ENCODE measurements at regions not wholly inside any gene's neighbourhood (a gene's known extent, or its start where the extent isn't known, plus 50 kb on each side); places are given as distances from the start of the nearest gene placed in this dataset.
"Not testable (repeated sequence)": the region's sequence is repeated elsewhere in the genome, so short reads cannot be mapped to it uniquely, and the experiment has no call there.

DNA sequence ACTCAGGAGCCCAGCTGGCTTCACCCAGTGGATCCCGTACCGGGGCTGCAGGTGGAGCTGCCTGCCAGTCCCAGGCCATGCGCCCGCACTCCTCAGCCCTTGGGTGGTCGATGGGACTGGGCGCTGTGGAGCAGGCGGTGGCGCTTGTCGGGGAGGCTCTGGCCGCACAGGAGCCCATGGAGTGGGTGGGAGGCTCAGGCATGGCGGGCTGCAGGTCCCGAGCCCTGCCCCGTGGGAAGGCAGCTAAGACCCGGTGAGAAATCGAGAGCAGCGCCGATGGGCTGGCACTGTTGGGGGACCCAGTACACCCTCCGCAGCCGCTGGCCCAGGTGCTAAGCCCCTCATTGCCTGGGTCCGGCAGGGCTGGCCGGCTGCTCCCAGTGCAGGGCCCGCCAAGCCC lies 1205.6 kb downstream of the DIAPH3 start:
- intact Hi-C loops (cut with micrococcal nuclease; ENCODE audit: unreplicated experiment); H3K4me2 ChIP-seq (ENCODE audit: low read depth, low read length); H3K27ac ChIP-seq (ENCODE audit: extremely low read length, insufficient read depth, low read length); H3K79me2 ChIP-seq (ENCODE audit: insufficient read depth, low read length); H3K9ac ChIP-seq (ENCODE audit: insufficient read depth, low read depth, low read length); H3K27me3 ChIP-seq (ENCODE audit: control insufficient read depth in 1 of 2, insufficient read depth in 2 of 2, low read length in 2 of 2); H3K36me3 ChIP-seq (replicated peaks in 1 of 2; ENCODE audit: control insufficient read depth in 1 of 2, insufficient read depth in 2 of 2, low read length in 2 of 2); H2AFZ ChIP-seq (ENCODE audit: low read length); POLR2A ChIA-PET; H3K4me3 ChIP-seq (replicated peaks in 1 of 3; ENCODE audit: insufficient read depth in 1 of 3, low read depth in 2 of 3, low read length in 3 of 3); BruUV-seq (replicated peaks); H3K9me3 ChIP-seq (ENCODE audit: low read length); H4K20me1 ChIP-seq (ENCODE audit: insufficient read depth, low read length); H3K4me1 ChIP-seq (ENCODE audit: insufficient read depth, low read length); DNase-seq (ENCODE audit: low spot score); ATAC-seq; CTCF ChIA-PET (ENCODE audit: low intra/inter-chr PET ratio, low total read pairs); FAIRE-seq: not testable (repeated sequence)
- in situ Hi-C loops (cut with HindIII; ENCODE audit: extremely low pct_ligation_motif_present, low pct_unique_long_range_greater_than_20kb), result loop anchor here (10.0 kb wide), 1 partner anchor 1323 kb away; the partner anchor contains the start of gene PCDH17
- WGBS (ENCODE audit: low lambda C conversion rate), result 86% methylated on average over 9 of the region's 22 CpGs

DNA sequence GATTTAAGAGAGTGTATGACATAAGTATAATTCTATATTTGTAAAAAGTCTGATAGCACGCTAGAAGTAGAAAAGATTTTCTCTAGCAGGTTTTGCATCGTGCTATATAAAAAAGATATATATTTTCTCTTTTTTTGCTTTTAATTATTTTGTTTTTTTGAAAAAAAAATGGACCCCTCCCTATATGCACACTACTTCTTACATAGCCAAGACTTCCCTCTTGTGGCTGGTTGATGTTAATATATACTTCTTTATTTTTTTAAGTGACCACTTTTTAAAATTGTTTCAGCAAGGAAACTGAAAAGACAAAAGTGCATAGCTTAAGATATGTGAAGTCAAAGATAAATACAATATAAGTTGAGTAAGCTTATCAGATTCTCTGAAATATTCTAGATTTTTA lies 1202.8 kb downstream of the DIAPH3 start:
- Histone ChIP-seq H2AFZ (ENCODE audit: low read length) (no peak overlapping the region), H3K27ac (ENCODE audit: extremely low read length, insufficient read depth, low read length) (no peak overlapping the region), H3K4me3 (replicated peaks in 1 of 3; ENCODE audit: insufficient read depth in 1 of 3, low read depth in 2 of 3, low read length in 3 of 3) (no peak overlapping the region), H3K4me1 (ENCODE audit: insufficient read depth, low read length) (no peaks in the 10 kb centered on the region), H4K20me1 (ENCODE audit: insufficient read depth, low read length) (no peaks in the 10 kb centered on the region), H3K79me2 (ENCODE audit: insufficient read depth, low read length) (no peaks in the 10 kb centered on the region), H3K9ac (ENCODE audit: insufficient read depth, low read depth, low read length) (no peak overlapping the region), H3K27me3 (ENCODE audit: control insufficient read depth in 1 of 2, insufficient read depth in 2 of 2, low read length in 2 of 2) (no peaks in the 10 kb centered on the region; a peak in 1 of 5 replicates), H3K36me3 (replicated peaks in 1 of 2; ENCODE audit: control insufficient read depth in 1 of 2, insufficient read depth in 2 of 2, low read length in 2 of 2) (no peaks in the 10 kb centered on the region), H3K4me2 (ENCODE audit: low read depth, low read length) (no peak overlapping the region), H3K9me3 (ENCODE audit: low read length) (no peaks in the 10 kb centered on the region)
- peak; percentile 9 for DNase-seq (ENCODE audit: low spot score)
- 26% methylated on average over 2 of the region's 2 CpGs for WGBS (ENCODE audit: low lambda C conversion rate)
- ChIA-PET CTCF (ENCODE audit: low intra/inter-chr PET ratio, low total read pairs) (no interaction called here), POLR2A (no interaction called here)
- intact Hi-C loops (cut with micrococcal nuclease; ENCODE audit: unreplicated experiment), result loop anchor here (1.0 kb wide), 1 partner anchor 1334 kb away; no protein-coding TSS in a partner anchor
- no peak for ATAC-seq
- no peak for FAIRE-seq
- TF ChIP-seq STAG1 (CRISPR knock-in tag; IDR thresholded peaks at IDR 0.05), result peak; percentile 53
- TF ChIP-seq, protein P1, sequence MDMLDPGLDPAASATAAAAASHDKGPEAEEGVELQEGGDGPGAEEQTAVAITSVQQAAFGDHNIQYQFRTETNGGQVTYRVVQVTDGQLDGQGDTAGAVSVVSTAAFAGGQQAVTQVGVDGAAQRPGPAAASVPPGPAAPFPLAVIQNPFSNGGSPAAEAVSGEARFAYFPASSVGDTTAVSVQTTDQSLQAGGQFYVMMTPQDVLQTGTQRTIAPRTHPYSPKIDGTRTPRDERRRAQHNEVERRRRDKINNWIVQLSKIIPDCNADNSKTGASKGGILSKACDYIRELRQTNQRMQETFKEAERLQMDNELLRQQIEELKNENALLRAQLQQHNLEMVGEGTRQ (IDR thresholded peaks at IDR 0.05; ENCODE audit: low read depth, low read length), result no peak
- TF ChIP-seq, protein P1 (CRISPR knock-in tag; IDR thresholded peaks at IDR 0.05; ENCODE audit: borderline replicate concordance), result no peak
- in situ Hi-C loops (cut with HindIII; ENCODE audit: extremely low pct_ligation_motif_present, low pct_unique_long_range_greater_than_20kb), result no loop called here
- no TSS peak for BruUV-seq (replicated peaks)

Data from HepG2 (cell line).